Tibial artery (tissue), 4 donors: ENCODE measurements at regions not wholly inside any gene's neighbourhood (a gene's known extent, or its start where the extent isn't known, plus 50 kb on each side); places are given as distances from the start of the nearest gene placed in this dataset.

Source experiments
- DNase-seq, 2 donors: peaks; one replicate each; pipeline ENCODE4 v3.0.0-alpha.2; 2019
- H3K27ac ChIP-seq, 2 donors: fragments of 200-600 bp; sonication (generic) in 1 of 2; 1 replicate in 1 of 2; 2 replicates in 1 of 2; pipeline ENCODE4 v1.5.1; 2018 to 2019; ENCODE audit warnings: mild to moderate bottlenecking in 1 of 2
- H3K27me3 ChIP-seq, 2 donors: fragments of 200-600 bp; sonication (generic) in 1 of 2; one replicate each; pipeline versions ENCODE4 v1.5.1 to v1.6.0; 2016 to 2019
- H3K36me3 ChIP-seq, 3 donors: fragments of 200-600 bp; sonication (generic) in 2 of 3; one replicate each; pipeline ENCODE4 v1.5.1; 2016 to 2019; ENCODE audit warnings: mild to moderate bottlenecking in 2 of 3
- H3K4me1 ChIP-seq, 4 donors: fragments of 200-600 bp; sonication (generic) in 2 of 4; 1 replicate in 3 of 4; 2 replicates in 1 of 4; pipeline ENCODE4 v1.5.1; 2016 to 2019
- H3K4me3 ChIP-seq, 2 donors: fragments of 200-600 bp; sonication (generic) in 1 of 2; 1 replicate in 1 of 2; 2 replicates in 1 of 2; pipeline ENCODE4 v1.5.1; 2018 to 2019; ENCODE audit warnings: mild to moderate bottlenecking in 2 of 2
- H3K9me3 ChIP-seq, 3 donors: fragments of 200-600 bp; sonication (generic) in 1 of 3; one replicate each; pipeline ENCODE4 v1.5.1; 2016 to 2019
- CTCF ChIP-seq, 2 experiments: fragments of 200-600 bp in 1 of 2; fragments of 450-650 bp in 1 of 2; IDR thresholded peaks; one replicate each; pipeline ENCODE4 v1.5.1; 2017 to 2019; ENCODE audit warnings: antibody characterized with exemption in 2 of 2, mild to moderate bottlenecking in 1 of 2, moderate library complexity in 1 of 2
- intact Hi-C: fragments of 100-400 bp; cut with DNase I; formaldehyde crosslinking; loops from one replicate; pipeline ENCODE4 v1.15.0; 2023; ENCODE audit warnings: low total_unique reads

- no peak for DNase-seq
- Histone ChIP-seq H3K36me3 (no peaks in the 10 kb centered on the region), H3K27ac (no peak overlapping the region), H3K9me3 (no peaks in the 10 kb centered on the region), H3K4me3 (no peak overlapping the region), H3K4me1 (peaks cover 0 to 7% (median 0%) of the 10 kb centered on the region in 4 donors), H3K27me3 (no peaks in the 10 kb centered on the region)
- TF ChIP-seq CTCF (IDR thresholded peaks at IDR 0.05), result no peak
- intact Hi-C loops, result no loop called here
Observed at GRCh38 chr9:117784996-117785395, 80.8 kb downstream of the TLR4 start.

- Histone ChIP-seq H3K9me3 (no peaks in the 10 kb centered on the region), H3K36me3 (no peaks in the 10 kb centered on the region), H3K27ac (no peak overlapping the region), H3K4me1 (peaks cover 0 to 7% (median 0%) of the 10 kb centered on the region in 4 donors), H3K27me3 (no peaks in the 10 kb centered on the region), H3K4me3 (no peak overlapping the region)
- no peak for TF ChIP-seq CTCF (IDR thresholded peaks at IDR 0.05)
- DNase-seq, result no peak
- intact Hi-C loops, result no loop called here
Observed at GRCh38 chr9:117787746-117788145, 83.5 kb downstream of the TLR4 start.

GRCh38 chr9:117795271-117795670, 91.1 kb downstream of the TLR4 start:
- Histone ChIP-seq H3K27me3 (no peaks in the 10 kb centered on the region), H3K4me1 (no peaks in the 10 kb centered on the region), H3K36me3 (no peaks in the 10 kb centered on the region), H3K27ac (no peak overlapping the region), H3K9me3 (no peaks in the 10 kb centered on the region), H3K4me3 (no peak overlapping the region)
- intact Hi-C loops, result no loop called here
- TF ChIP-seq CTCF (IDR thresholded peaks at IDR 0.05), result no peak
- no peak for DNase-seq

- no peak for DNase-seq
- intact Hi-C loops, result no loop called here
Observed at GRCh38 chr9:117796681-117797080, 92.5 kb downstream of the TLR4 start.

GRCh38 chr9:117800389-117800788, 96.2 kb downstream of the TLR4 start:
- Histone ChIP-seq H3K4me1 (no peaks in the 10 kb centered on the region), H3K36me3 (no peaks in the 10 kb centered on the region), H3K27me3 (no peaks in the 10 kb centered on the region), H3K4me3 (no peak overlapping the region), H3K27ac (no peak overlapping the region), H3K9me3 (no peaks in the 10 kb centered on the region)
- TF ChIP-seq CTCF (IDR thresholded peaks at IDR 0.05), result no peak
- intact Hi-C loops, result no loop called here
- no peak for DNase-seq

More at GRCh38 chr9:117796681-117797080, 92.5 kb downstream of the TLR4 start:
- no peaks in the 10 kb centered on the region for H3K9me3 ChIP-seq
- no peak overlapping the region for H3K27ac ChIP-seq
- no peaks in the 10 kb centered on the region for H3K4me1 ChIP-seq
- no peaks in the 10 kb centered on the region for H3K27me3 ChIP-seq
- no peaks in the 10 kb centered on the region for H3K36me3 ChIP-seq
- TF ChIP-seq CTCF (IDR thresholded peaks at IDR 0.05), result no peak
- H3K4me3 ChIP-seq, result no peak overlapping the region

GRCh38 chr9:117809751-117810150, 105.5 kb downstream of the TLR4 start:
- no peak for TF ChIP-seq CTCF (IDR thresholded peaks at IDR 0.05)
- Histone ChIP-seq H3K27me3 (no peaks in the 10 kb centered on the region), H3K9me3 (no peaks in the 10 kb centered on the region), H3K36me3 (no peaks in the 10 kb centered on the region), H3K4me3 (no peak overlapping the region), H3K27ac (no peak overlapping the region), H3K4me1 (no peaks in the 10 kb centered on the region)
- intact Hi-C loops, result no loop called here
- no peak for DNase-seq
